ENCODE measurements at regions not wholly inside any gene's neighbourhood (a gene's known extent, or its start where the extent isn't known, plus 50 kb on each side); places are given as distances from the start of the nearest gene placed in this dataset.
A peak's percentile ranks its signal among the peaks of the same experiment; 100 is the strongest.
"Not testable (repeated sequence)": the region's sequence is repeated elsewhere in the genome, so short reads cannot be mapped to it uniquely, and the experiment has no call there.

DNA sequence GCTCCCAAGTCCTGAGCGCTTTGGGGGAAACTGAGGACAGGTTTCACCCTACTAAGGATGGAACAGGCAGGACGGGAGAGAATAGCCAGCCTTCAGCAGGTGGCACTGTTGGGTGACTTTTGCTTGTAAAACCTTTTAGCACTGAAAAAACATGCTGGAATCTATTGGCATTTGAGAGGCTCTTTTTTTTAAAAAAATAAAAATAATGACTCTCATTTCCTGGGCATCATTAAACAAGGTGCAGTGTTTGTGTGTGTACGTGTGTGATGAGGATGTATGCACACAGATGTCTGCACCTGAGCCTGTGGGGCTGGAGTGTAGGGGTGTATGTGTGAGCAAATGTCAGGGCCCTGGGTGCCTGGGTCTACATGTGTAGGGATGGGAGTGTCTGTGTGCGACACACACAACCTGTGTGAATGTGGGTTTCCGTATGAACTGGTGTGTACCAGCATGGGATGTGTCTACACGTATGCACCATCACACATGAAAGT is 177.9 kb downstream of the RPS24 start:
- Mint-ChIP-seq H3K27ac (peak overlapping the region in 2 of 6 donors; percentile 3), H3K4me3 (no peak overlapping the region), H3K27me3 (peaks cover 2 to 23% (median 20%) of the 10 kb centered on the region in 3 donors), H3K4me1 (peaks cover 0 to 6% (median 2%) of the 10 kb centered on the region in 3 donors), H3K36me3 (no peaks in the 10 kb centered on the region), H3K9me3 (no peaks in the 10 kb centered on the region)
- no peak for ATAC-seq (ENCODE audit: low read depth in 2 of 2)
- DNase-seq, result no peak

- H3K36me3 Mint-ChIP-seq, result no peaks in the 10 kb centered on the region
- peaks cover 0 to 6% (median 2%) of the 10 kb centered on the region in 3 donors for H3K4me1 Mint-ChIP-seq
- H3K4me3 Mint-ChIP-seq, result no peak overlapping the region
- H3K27ac Mint-ChIP-seq, result peak overlapping the region in 1 of 6 donors; percentile 3
- no peak for ATAC-seq (ENCODE audit: low read depth in 2 of 2)
- H3K27me3 Mint-ChIP-seq, result peaks cover 3 to 23% (median 20%) of the 10 kb centered on the region in 3 donors
- no peaks in the 10 kb centered on the region for H3K9me3 Mint-ChIP-seq
- DNase-seq, result no peak
Observed at GRCh38 chr10:78212060-78212785, 178.6 kb downstream of the RPS24 start.

DNA sequence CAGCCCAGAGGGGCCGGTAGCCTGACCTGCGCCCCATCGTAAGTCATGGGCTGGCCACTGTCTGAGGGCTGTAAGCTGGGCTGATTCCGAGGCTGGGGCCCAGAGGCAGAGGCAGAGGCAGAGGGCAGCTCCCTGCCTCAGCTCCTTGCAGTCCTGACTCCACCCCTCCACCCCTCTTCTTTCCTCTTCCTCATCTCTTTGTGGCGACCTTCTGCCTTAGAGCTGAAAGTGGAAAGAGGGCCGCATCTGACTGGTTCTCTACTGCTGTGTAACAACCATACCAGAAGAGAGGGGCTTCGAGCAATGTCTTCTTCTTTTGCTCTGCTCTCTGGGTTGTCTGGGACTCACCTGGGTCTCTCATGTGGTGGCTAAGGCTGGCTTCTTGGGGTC is 179.1 kb downstream of the RPS24 start:
- H3K36me3 Mint-ChIP-seq, result no peaks in the 10 kb centered on the region
- no peak overlapping the region for H3K4me3 Mint-ChIP-seq
- ATAC-seq (ENCODE audit: low read depth in 2 of 2) (no peak), DNase-seq (no peak)
- H3K27ac Mint-ChIP-seq, result no peak overlapping the region
- H3K4me1 Mint-ChIP-seq, result peaks cover 0 to 6% (median 2%) of the 10 kb centered on the region in 3 donors
- H3K9me3 Mint-ChIP-seq, result no peaks in the 10 kb centered on the region
- peaks cover 5 to 28% (median 26%) of the 10 kb centered on the region in 3 donors for H3K27me3 Mint-ChIP-seq

DNA sequence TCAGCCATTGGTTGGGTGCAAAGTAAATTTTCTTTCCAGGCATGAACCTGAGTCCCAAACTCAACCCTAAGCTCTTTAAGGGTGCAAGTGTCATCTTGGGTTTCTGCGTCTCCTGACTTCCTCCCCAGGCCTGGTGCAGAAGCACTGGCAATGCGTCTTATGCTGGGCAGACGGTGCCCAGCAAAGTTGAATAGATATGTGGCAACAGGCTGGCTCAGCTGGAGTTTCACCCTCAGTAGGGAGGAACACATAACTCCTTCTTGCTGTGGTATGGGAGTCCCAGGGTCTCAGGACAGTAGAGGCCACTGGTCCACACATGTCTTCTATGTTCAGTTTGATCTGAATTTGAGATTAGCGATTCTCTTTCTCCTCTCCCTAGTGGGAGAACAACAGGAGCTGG is 181.3 kb downstream of the RPS24 start:
- no peak for DNase-seq
- peaks cover 0 to 2% (median 0%) of the 10 kb centered on the region in 3 donors for H3K4me1 Mint-ChIP-seq
- H3K4me3 Mint-ChIP-seq, result no peak overlapping the region
- no peak overlapping the region for H3K27ac Mint-ChIP-seq
- H3K27me3 Mint-ChIP-seq, result peaks cover 17 to 40% (median 25%) of the 10 kb centered on the region in 3 donors
- H3K9me3 Mint-ChIP-seq, result peaks cover 0 to 7% (median 2%) of the 10 kb centered on the region in 7 donors
- no peaks in the 10 kb centered on the region for H3K36me3 Mint-ChIP-seq
- ATAC-seq (ENCODE audit: low read depth in 2 of 2), result no peak

DNA sequence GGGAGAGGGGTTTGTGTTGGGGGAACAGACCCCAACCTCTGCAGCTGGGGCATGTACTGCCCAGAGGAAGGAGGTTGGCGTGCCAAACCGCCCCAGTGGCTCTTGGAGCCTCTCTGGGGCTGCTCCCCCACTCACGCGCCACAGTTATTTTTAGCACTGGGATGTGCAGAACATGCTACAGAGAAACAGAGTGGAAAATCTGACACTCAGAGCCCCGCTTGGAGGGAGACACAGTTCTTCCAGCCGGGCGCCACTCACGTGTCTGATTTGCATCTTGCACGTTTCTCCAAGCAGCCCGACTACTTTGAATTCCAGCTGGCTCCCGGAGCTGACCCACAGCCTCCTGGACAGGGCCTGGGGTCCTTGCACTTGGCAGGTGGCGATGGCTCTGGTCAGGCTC is 182.0 kb downstream of the RPS24 start:
- DNase-seq, result no peak
- Mint-ChIP-seq H3K36me3 (no peaks in the 10 kb centered on the region), H3K9me3 (peaks cover 0 to 12% (median 2%) of the 10 kb centered on the region in 7 donors), H3K27me3 (peaks cover 17 to 47% (median 24%) of the 10 kb centered on the region in 3 donors), H3K4me1 (peaks cover 0 to 2% (median 0%) of the 10 kb centered on the region in 3 donors), H3K4me3 (no peak overlapping the region), H3K27ac (peak overlapping the region in 1 of 6 donors; percentile 47)
- ATAC-seq (ENCODE audit: low read depth in 2 of 2), result no peak

DNA sequence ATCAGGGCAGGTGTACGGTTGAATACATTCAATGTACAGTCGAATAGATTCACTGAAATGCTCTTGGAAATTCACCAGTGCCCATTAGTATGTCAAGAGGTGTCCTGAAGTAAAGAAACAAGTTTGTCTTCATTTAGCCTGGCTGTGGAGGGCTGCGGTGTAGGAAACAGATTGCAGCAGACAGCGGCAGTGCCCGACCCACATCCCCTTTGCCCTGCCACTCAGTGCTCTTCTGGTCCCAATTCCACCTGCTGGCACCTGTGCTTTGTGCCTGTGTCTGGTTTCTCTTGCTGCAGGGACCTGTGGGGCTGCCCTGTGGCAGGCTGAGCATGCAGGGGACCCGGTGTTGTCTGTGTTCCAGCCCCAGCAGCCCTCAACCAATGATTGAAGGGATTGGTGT is 183.7 kb downstream of the RPS24 start:
- DNase-seq (no peak), ATAC-seq (ENCODE audit: low read depth in 2 of 2) (no peak)
- Mint-ChIP-seq H3K27ac (no peak overlapping the region), H3K27me3 (peaks cover 17 to 47% (median 31%) of the 10 kb centered on the region in 3 donors), H3K36me3 (no peaks in the 10 kb centered on the region), H3K4me3 (no peak overlapping the region), H3K4me1 (no peaks in the 10 kb centered on the region), H3K9me3 (peaks cover 0 to 12% (median 2%) of the 10 kb centered on the region in 7 donors)

DNA sequence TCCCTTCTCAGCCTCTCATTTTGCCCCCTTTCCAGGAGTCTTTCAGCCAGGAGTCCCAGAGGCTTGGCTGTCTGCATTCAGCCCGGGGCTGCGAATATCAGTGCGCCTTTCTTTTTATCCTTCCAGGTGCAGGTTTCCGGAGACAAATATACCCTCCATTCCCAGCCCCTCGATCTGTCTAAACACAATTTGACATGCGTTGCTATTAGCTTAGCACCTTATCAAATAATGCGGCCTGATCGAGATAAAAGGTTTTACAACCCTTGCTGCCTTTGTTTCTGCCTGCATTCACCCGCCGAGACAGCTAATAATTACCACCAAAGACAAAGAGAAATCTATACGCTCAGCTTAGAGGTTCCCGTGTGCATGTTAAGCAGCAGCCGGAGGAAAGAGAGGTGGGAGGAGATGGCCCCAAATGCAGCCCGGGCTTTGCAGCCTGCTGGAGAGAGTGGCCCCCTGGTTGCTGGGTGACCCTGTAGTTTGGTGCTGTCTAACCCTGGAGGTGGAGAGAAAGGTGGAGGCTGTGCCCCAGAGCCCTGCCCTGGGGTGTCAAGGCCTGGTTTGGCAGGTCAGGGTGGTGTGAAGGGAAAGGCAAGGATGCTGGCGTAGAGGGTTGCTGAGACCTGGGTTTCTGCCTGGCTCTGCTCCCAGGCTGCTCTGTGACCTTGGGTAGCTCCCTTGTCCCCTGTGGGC is 185.3 kb downstream of the RPS24 start:
- DNase-seq (no peak), ATAC-seq (ENCODE audit: low read depth in 2 of 2) (no peak)
- H3K27ac Mint-ChIP-seq, result peak overlapping the region in 1 of 6 donors; percentile 53
- H3K4me1 Mint-ChIP-seq, result no peaks in the 10 kb centered on the region
- peaks cover 0 to 12% (median 2%) of the 10 kb centered on the region in 7 donors for H3K9me3 Mint-ChIP-seq
- H3K4me3 Mint-ChIP-seq, result no peak overlapping the region
- peaks cover 17 to 53% (median 31%) of the 10 kb centered on the region in 3 donors for H3K27me3 Mint-ChIP-seq
- H3K36me3 Mint-ChIP-seq, result no peaks in the 10 kb centered on the region

GRCh38 chr10:78219568-78219967 is 185.9 kb downstream of the RPS24 start:
- peaks cover 0 to 12% (median 2%) of the 10 kb centered on the region in 7 donors for H3K9me3 Mint-ChIP-seq
- not testable (repeated sequence) for H3K36me3 Mint-ChIP-seq; H3K4me3 Mint-ChIP-seq; H3K27ac Mint-ChIP-seq; H3K4me1 Mint-ChIP-seq; ATAC-seq (ENCODE audit: low read depth in 2 of 2); DNase-seq
- peaks cover 17 to 47% (median 29%) of the 10 kb centered on the region in 3 donors for H3K27me3 Mint-ChIP-seq

DNA sequence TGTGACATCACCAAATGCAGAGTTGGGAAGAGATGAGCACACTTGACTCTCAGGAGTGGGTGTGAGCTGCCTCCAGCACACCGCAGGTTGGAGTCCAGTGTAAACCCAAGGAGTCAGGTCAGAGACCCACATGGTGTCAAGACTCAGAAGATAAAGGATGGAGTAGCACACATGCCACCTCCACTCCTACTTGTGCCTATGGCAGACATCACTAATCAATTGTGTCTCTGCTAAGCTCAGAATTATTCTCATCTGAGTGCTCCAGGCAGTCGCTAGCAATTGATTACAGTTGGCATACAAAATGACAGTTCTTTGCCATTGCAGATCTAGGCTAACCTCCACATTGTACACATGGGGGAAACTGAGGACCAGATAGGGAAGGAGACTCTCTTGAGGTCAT is 187.1 kb downstream of the RPS24 start:
- Mint-ChIP-seq H3K4me3 (no peak overlapping the region), H3K36me3 (no peaks in the 10 kb centered on the region), H3K4me1 (no peaks in the 10 kb centered on the region), H3K9me3 (peaks cover 0 to 12% (median 2%) of the 10 kb centered on the region in 7 donors), H3K27me3 (peaks cover 17 to 34% (median 19%) of the 10 kb centered on the region in 3 donors), H3K27ac (no peak overlapping the region)
- DNase-seq (no peak), ATAC-seq (ENCODE audit: low read depth in 2 of 2) (no peak)

- DNase-seq (no peak), ATAC-seq (ENCODE audit: low read depth in 2 of 2) (no peak)
- Mint-ChIP-seq H3K4me3 (no peak overlapping the region), H3K4me1 (no peaks in the 10 kb centered on the region), H3K27me3 (peaks cover 19 to 34% (median 19%) of the 10 kb centered on the region in 3 donors), H3K36me3 (no peaks in the 10 kb centered on the region), H3K9me3 (peaks cover 0 to 12% (median 2%) of the 10 kb centered on the region in 7 donors), H3K27ac (no peak overlapping the region)
Observed at GRCh38 chr10:78222096-78222790, 188.6 kb downstream of the RPS24 start.

DNA sequence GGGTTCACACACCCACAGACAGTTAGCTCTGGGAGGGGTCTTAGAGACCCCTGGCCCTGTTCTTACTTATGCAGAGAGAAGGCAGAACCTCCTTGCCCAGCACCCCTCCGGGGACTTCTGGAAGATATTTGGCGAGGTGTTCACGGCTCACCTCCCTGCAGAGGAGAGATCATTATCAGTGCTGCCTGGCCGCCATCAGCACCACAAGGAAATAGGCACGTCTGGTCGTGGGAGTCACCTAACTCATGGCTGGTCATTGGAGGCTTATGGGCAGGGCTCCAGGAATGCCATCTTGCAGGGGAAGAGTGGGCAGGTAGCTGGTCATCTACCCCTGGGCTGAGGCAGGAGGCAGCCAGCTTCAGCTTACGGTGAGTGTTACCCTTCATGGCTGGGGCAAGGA is 189.4 kb downstream of the RPS24 start:
- ATAC-seq (ENCODE audit: low read depth in 2 of 2) (no peak), DNase-seq (no peak)
- Mint-ChIP-seq H3K9me3 (peaks cover 0 to 12% (median 2%) of the 10 kb centered on the region in 7 donors), H3K4me1 (no peaks in the 10 kb centered on the region), H3K27ac (no peak overlapping the region), H3K27me3 (peaks cover 10 to 26% (median 14%) of the 10 kb centered on the region in 3 donors), H3K4me3 (no peak overlapping the region), H3K36me3 (no peaks in the 10 kb centered on the region)

GRCh38 chr10:78224602-78225001 is 190.9 kb downstream of the RPS24 start:
- no peaks in the 10 kb centered on the region for H3K4me1 Mint-ChIP-seq
- H3K27me3 Mint-ChIP-seq, result peaks cover 7 to 22% (median 12%) of the 10 kb centered on the region in 3 donors
- H3K27ac Mint-ChIP-seq, result no peak overlapping the region

DNA sequence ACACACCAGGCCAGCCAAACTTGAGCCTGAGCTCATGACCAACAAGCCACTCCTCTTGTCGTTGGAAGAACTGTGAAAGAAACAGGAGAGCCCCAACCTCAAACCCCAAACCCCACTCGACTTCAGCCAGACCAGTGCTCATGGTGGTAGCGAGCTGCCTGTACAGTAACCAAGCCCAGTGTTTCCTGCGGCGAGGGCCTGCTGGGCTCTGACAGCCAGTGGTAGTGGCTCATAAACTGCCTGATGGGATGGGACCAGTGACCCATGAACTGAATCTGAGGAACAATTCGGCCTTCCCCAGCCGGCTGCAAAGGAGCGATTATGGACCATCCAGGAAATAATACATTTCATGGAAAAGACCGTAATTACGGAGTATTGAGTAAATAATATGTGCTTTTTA is 191.9 kb downstream of the RPS24 start:
- no peak overlapping the region for H3K27ac Mint-ChIP-seq
- peaks cover 0 to 7% (median 0%) of the 10 kb centered on the region in 7 donors for H3K9me3 Mint-ChIP-seq
- no peaks in the 10 kb centered on the region for H3K36me3 Mint-ChIP-seq
- no peaks in the 10 kb centered on the region for H3K4me1 Mint-ChIP-seq
- DNase-seq (no peak), ATAC-seq (ENCODE audit: low read depth in 2 of 2) (no peak)
- H3K27me3 Mint-ChIP-seq, result peaks cover 11 to 24% (median 12%) of the 10 kb centered on the region in 3 donors
- no peak overlapping the region for H3K4me3 Mint-ChIP-seq

More at GRCh38 chr10:78224602-78225001, 190.9 kb downstream of the RPS24 start:
- peaks cover 0 to 8% (median 0%) of the 10 kb centered on the region in 7 donors for H3K9me3 Mint-ChIP-seq
- ATAC-seq (ENCODE audit: low read depth in 2 of 2) (no peak), DNase-seq (no peak)
- H3K4me3 Mint-ChIP-seq, result no peak overlapping the region
- no peaks in the 10 kb centered on the region for H3K36me3 Mint-ChIP-seq

Data from naive B cell (primary cell).